PC-9 (cell line): ENCODE measurements at regions not wholly inside any gene's neighbourhood (a gene's known extent, or its start where the extent isn't known, plus 50 kb on each side); places are given as distances from the start of the nearest gene placed in this dataset.

Source experiments
- CTCF ChIP-seq: fragments of 200-600 bp; sonication (generic); conservative IDR thresholded peaks from 2 replicates; pipeline ENCODE4 v1.6.1; 2017; ENCODE audit warnings: mixed run types, antibody characterized with exemption, mild to moderate bottlenecking, moderate library complexity
- EZH2 ChIP-seq: fragments of 200-600 bp; sonication (generic); IDR thresholded peaks from 2 replicates; pipeline ENCODE4 v1.8.0; 2017; ENCODE audit warnings: antibody characterized with exemption, low read depth

- no peak for TF ChIP-seq CTCF
- no peak for TF ChIP-seq EZH2
Measured at GRCh38 chr5:39700523-39700922, 275.7 kb upstream of the DAB2 start.
